ENCODE measurements at regions not wholly inside any gene's neighbourhood (a gene's known extent, or its start where the extent isn't known, plus 50 kb on each side); places are given as distances from the start of the nearest gene placed in this dataset.
A peak's percentile ranks its signal among the peaks of the same experiment; 100 is the strongest.
"Not testable (repeated sequence)": the region's sequence is repeated elsewhere in the genome, so short reads cannot be mapped to it uniquely, and the experiment has no call there.

GRCh38 chr2:125736306-125736705 lies 919.7 kb upstream of the GYPC start:
- no peak for DNase-seq

DNA sequence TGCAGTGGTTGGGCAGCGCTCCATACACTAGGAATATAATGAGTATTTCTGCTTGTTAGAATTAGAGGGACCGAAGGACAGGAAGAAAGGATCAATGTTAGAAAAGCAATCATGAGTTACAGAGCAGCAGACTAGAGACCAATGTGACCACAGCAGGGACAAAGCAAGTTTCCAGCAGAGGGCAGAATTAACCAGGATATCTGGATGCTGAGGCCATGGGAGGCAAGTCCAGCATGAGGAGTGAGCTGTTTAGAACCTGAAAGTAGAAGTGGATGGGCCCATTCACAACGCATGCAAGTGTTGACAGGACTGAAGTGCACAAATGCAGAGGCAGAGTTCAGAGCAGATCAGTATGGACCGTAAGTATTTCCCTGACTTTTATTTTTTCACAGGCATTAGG lies 910.4 kb upstream of the GYPC start:
- peak; percentile 68 to 80 for DNase-seq

- no peak for DNase-seq
Observed at GRCh38 chr2:125746321-125747164, 909.4 kb upstream of the GYPC start.

DNA sequence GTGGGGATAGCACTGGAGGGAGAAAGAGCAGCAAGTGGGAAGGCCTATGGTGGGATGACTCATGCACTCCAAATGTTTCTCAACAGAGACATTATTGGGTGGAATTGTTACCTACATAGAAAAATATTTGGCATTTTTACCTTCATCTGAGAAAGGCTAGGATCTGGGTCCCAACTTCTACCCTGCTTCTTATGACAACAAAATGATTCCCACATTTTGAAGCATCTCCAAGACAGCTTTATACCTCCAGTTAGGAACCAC lies 908.9 kb upstream of the GYPC start:
- no peak for DNase-seq

DNA sequence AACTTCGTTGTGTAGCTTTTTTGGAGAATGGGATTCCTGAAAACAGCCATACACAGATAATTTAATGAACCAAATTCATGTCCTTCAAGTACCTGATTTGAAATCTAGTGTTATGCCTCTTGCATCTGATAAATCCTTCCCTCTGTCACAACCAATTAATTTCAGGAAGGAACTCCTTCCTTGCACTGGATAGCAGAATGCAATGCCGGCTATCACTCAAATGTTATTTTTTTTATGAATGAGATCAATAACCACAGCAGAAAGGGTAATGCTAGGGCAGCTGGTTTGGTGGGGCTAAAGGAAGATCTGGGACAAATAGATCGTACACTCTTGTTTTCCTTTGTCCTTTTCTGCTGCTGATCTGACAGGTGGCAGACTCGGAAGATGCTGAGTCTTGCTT lies 899.5 kb upstream of the GYPC start:
- no peak for DNase-seq

- DNase-seq, result peak in 1 of 2 experiments; percentile 0
Observed at GRCh38 chr2:125796784-125797183, 859.2 kb upstream of the GYPC start.

- DNase-seq, result no peak
Observed at GRCh38 chr2:125797192-125797591, 858.8 kb upstream of the GYPC start.

GRCh38 chr2:125822746-125823145 lies 833.2 kb upstream of the GYPC start:
- DNase-seq, result no peak

GRCh38 chr2:125825781-125826180 lies 830.2 kb upstream of the GYPC start:
- DNase-seq, result not testable (repeated sequence)

- no peak for DNase-seq
Observed at GRCh38 chr2:125837128-125837527, 818.8 kb upstream of the GYPC start.

- DNase-seq, result no peak
Observed at GRCh38 chr2:125837611-125838010, 818.3 kb upstream of the GYPC start.

GRCh38 chr2:125839945-125840344 lies 816.0 kb upstream of the GYPC start:
- DNase-seq, result no peak

- DNase-seq, result no peak
Observed at GRCh38 chr2:125842041-125842440, 813.9 kb upstream of the GYPC start.

DNA sequence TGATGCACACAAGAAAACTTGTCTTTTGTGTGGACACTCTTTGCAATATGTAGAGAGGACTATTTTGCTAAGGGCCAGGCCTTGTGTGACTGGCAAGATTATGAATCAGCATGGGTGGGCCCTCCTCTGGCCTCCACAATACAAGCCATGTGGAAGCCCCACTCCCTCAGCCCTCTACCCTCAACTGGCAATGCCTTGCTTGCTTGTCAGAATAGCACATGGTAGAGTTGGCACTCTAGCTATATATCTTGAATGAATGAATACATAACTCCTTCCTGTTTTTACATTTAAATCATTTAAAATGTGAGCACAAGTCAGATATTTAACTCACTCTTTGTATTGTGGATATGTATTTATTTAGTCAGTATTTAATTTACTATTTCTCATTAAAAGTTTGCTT lies 805.4 kb upstream of the GYPC start:
- DNase-seq, result no peak

GRCh38 chr2:125852364-125852763 lies 803.6 kb upstream of the GYPC start:
- no peak for DNase-seq

DNA sequence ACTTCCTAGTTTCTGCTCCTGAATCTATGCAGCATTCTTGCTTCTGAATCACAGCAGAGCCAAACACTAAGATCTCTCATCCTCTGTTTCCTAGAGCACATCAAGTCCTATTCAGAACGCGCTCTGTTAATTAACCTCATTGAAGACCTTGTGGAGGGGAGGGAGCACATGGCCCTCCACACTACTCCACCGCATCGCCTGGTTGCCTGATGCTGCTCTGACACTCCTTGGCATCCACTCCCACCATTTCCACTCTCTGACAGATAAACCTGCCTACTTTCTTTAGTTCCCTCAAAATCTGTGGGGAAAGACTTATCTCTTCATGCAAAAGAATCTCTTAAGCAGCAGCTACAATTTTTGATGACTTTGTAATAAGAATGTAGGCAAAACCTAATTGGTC lies 802.3 kb upstream of the GYPC start:
- no peak for DNase-seq

- DNase-seq, result no peak
Observed at GRCh38 chr2:125855204-125855603, 800.8 kb upstream of the GYPC start.

DNA sequence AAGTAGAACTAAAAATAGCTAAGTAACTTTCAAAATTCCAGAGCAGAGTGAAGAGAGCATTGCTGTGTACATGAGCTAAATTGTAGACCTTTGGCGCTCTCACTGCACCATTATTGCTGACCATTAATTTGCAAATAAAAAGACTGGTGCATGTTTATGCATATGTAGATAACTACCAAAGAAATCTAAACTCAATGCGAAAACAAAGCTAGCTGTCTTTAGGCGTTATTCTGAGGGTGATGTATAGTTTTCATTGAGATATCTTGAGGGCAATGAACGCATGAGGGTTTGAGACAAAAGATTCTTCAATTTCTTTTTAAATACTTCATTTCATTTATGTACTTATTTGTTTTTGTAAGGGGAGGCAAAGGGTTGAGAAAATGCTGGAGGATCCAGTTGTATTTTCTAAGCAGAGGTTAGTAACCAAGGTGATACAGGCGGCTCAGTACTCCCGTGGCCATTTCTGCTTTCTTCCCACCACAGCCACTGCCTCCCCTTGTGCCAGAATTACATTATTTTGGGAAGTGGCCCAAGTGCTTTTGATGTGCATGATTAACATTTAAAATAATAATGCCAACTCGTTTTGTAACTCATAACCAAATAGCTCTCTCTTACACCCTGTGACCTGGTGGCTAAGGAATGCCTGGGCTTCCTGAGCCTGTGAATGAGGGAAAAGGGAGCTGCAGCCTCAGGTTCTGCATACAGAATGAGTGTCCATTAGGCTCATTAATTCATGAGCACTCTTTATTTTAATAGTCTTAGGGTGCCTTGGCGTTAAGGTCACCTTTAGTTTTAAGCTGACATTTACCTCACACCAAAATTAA lies 797.8 kb upstream of the GYPC start:
- DNase-seq, result no peak

GRCh38 chr2:125861461-125861860 lies 794.5 kb upstream of the GYPC start:
- no peak for DNase-seq

DNA sequence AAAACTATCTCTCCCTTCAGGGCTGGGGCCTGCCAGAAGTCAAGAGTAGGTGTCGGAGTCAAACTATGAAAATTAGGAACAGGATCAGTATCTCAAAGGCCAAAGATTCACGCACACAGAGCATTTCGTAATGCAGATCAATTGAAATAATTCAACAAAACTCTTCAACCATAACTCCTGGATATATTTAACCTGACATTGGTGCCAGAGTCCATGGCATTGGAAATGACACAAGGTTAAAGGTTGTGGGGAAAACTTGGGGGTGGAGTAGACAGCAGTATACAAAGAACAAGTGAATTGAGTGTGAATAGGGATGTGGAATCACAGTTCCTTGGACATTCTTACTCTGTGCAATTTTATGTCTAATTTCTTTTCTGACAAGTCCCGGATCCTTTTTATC lies 788.0 kb upstream of the GYPC start:
- no peak for DNase-seq

GRCh38 chr2:125870264-125870663 lies 785.7 kb upstream of the GYPC start:
- DNase-seq, result no peak

GRCh38 chr2:125870746-125871145 lies 785.2 kb upstream of the GYPC start:
- DNase-seq, result no peak

GRCh38 chr2:125874564-125874963 lies 781.4 kb upstream of the GYPC start:
- no peak for DNase-seq

- no peak for DNase-seq
Observed at GRCh38 chr2:125885340-125885739, 770.6 kb upstream of the GYPC start.

- no peak for DNase-seq
Observed at GRCh38 chr2:125886153-125886552, 769.8 kb upstream of the GYPC start.

Data from Kasumi-1 (cell line).